Naive B cell (primary cell): ENCODE measurements at regions not wholly inside any gene's neighbourhood (a gene's known extent, or its start where the extent isn't known, plus 50 kb on each side); places are given as distances from the start of the nearest gene placed in this dataset.
A peak's percentile ranks its signal among the peaks of the same experiment; 100 is the strongest.

Source experiments
- ATAC-seq, 2 donors: fragments of 150-1000 bp; cut with Tn5 transposase; 2 replicates each; pipeline ENCODE4 v1.10.0; 2021; ENCODE audit warnings: low read depth in 2 of 2, mild to moderate bottlenecking in 2 of 2, moderate library complexity in 2 of 2
- DNase-seq: peaks from one replicate; pipeline ENCODE4 v3.0.0; 2022
- H3K27ac Mint-ChIP-seq, 6 donors: one replicate each; pipeline ENCODE4 v1.8.0; 2020 to 2022; ENCODE audit warnings: mild to moderate bottlenecking in 6 of 6, mixed read lengths in 6 of 6, moderate library complexity in 5 of 6, inconsistent platforms in 2 of 6
- H3K27me3 Mint-ChIP-seq, 3 donors: one replicate each; pipeline ENCODE4 v1.8.0; 2021 to 2022; ENCODE audit warnings: mixed read lengths in 3 of 3, mild to moderate bottlenecking in 1 of 3
- H3K36me3 Mint-ChIP-seq, 2 donors: one replicate each; pipeline ENCODE4 v1.8.0; 2020 to 2022; ENCODE audit warnings: mixed read lengths in 2 of 2, inconsistent platforms in 1 of 2, mild to moderate bottlenecking in 1 of 2
- H3K4me1 Mint-ChIP-seq, 3 donors: one replicate each; pipeline ENCODE4 v1.8.0; 2020 to 2022; ENCODE audit warnings: mixed read lengths in 3 of 3, inconsistent platforms in 1 of 3, mild to moderate bottlenecking in 1 of 3, moderate library complexity in 1 of 3
- H3K4me3 Mint-ChIP-seq, 8 donors: one replicate each; pipeline ENCODE4 v1.8.0; 2020 to 2022; ENCODE audit warnings: mild to moderate bottlenecking in 8 of 8, mixed read lengths in 8 of 8, moderate library complexity in 8 of 8, inconsistent platforms in 2 of 8
- H3K9me3 Mint-ChIP-seq, 7 donors: one replicate each; pipeline ENCODE4 v1.8.0; 2020 to 2022; ENCODE audit warnings: mixed read lengths in 7 of 7, mild to moderate bottlenecking in 5 of 7, inconsistent platforms in 2 of 7, moderate library complexity in 1 of 7

- ATAC-seq (no peak), DNase-seq (no peak)
- no peak overlapping the region for H3K27ac Mint-ChIP-seq
- H3K27me3 Mint-ChIP-seq = no peaks in the 10 kb centered on the region
- H3K4me1 Mint-ChIP-seq = no peaks in the 10 kb centered on the region
- H3K9me3 Mint-ChIP-seq = peaks cover 0 to 16% (median 0%) of the 10 kb centered on the region in 7 donors
- no peak overlapping the region for H3K4me3 Mint-ChIP-seq
- H3K36me3 Mint-ChIP-seq = no peaks in the 10 kb centered on the region
Observed at GRCh38 chr20:10864076-10864672, 190.4 kb upstream of the JAG1 start.

GRCh38 chr20:10868299-10868698 is 194.5 kb upstream of the JAG1 start:
- DNase-seq (no peak), ATAC-seq (no peak)
- H3K27me3 Mint-ChIP-seq = no peaks in the 10 kb centered on the region
- no peaks in the 10 kb centered on the region for H3K36me3 Mint-ChIP-seq
- no peak overlapping the region for H3K27ac Mint-ChIP-seq
- H3K9me3 Mint-ChIP-seq = peaks cover 0 to 6% (median 0%) of the 10 kb centered on the region in 7 donors
- no peak overlapping the region for H3K4me3 Mint-ChIP-seq
- H3K4me1 Mint-ChIP-seq = no peaks in the 10 kb centered on the region

- Mint-ChIP-seq H3K27ac (no peak overlapping the region), H3K36me3 (no peaks in the 10 kb centered on the region), H3K4me1 (no peaks in the 10 kb centered on the region), H3K4me3 (no peak overlapping the region), H3K9me3 (peaks cover 0 to 10% (median 3%) of the 10 kb centered on the region in 7 donors), H3K27me3 (no peaks in the 10 kb centered on the region)
- ATAC-seq (no peak), DNase-seq (no peak)
Observed at GRCh38 chr20:10873026-10873425, 199.2 kb upstream of the JAG1 start.

GRCh38 chr20:10875653-10876052 is 201.9 kb upstream of the JAG1 start:
- H3K27me3 Mint-ChIP-seq = no peaks in the 10 kb centered on the region
- no peak overlapping the region for H3K27ac Mint-ChIP-seq
- ATAC-seq = no peak
- DNase-seq = no peak
- no peaks in the 10 kb centered on the region for H3K4me1 Mint-ChIP-seq
- H3K36me3 Mint-ChIP-seq = no peaks in the 10 kb centered on the region
- no peak overlapping the region for H3K4me3 Mint-ChIP-seq
- H3K9me3 Mint-ChIP-seq = peaks cover 0 to 10% (median 2%) of the 10 kb centered on the region in 7 donors

- H3K4me1 Mint-ChIP-seq = no peaks in the 10 kb centered on the region
- no peak overlapping the region for H3K4me3 Mint-ChIP-seq
- H3K27me3 Mint-ChIP-seq = no peaks in the 10 kb centered on the region
- no peaks in the 10 kb centered on the region for H3K36me3 Mint-ChIP-seq
- H3K9me3 Mint-ChIP-seq = peaks cover 0 to 10% (median 3%) of the 10 kb centered on the region in 7 donors
- DNase-seq (no peak), ATAC-seq (no peak)
- no peak overlapping the region for H3K27ac Mint-ChIP-seq
Observed at GRCh38 chr20:10876558-10876957, 202.8 kb upstream of the JAG1 start.

GRCh38 chr20:10877342-10877741 is 203.5 kb upstream of the JAG1 start:
- ATAC-seq (no peak), DNase-seq (no peak)
- Mint-ChIP-seq H3K9me3 (peaks cover 0 to 10% (median 3%) of the 10 kb centered on the region in 7 donors), H3K36me3 (no peaks in the 10 kb centered on the region), H3K4me1 (no peaks in the 10 kb centered on the region), H3K27me3 (no peaks in the 10 kb centered on the region), H3K4me3 (no peak overlapping the region), H3K27ac (no peak overlapping the region)

GRCh38 chr20:10883166-10883565 is 209.4 kb upstream of the JAG1 start:
- ATAC-seq (no peak), DNase-seq (no peak)
- no peaks in the 10 kb centered on the region for H3K27me3 Mint-ChIP-seq
- no peaks in the 10 kb centered on the region for H3K36me3 Mint-ChIP-seq
- peaks cover 2 to 8% (median 5%) of the 10 kb centered on the region in 7 donors for H3K9me3 Mint-ChIP-seq
- H3K4me3 Mint-ChIP-seq = no peak overlapping the region
- no peak overlapping the region for H3K27ac Mint-ChIP-seq
- H3K4me1 Mint-ChIP-seq = no peaks in the 10 kb centered on the region

GRCh38 chr20:10893321-10893720 is 219.5 kb upstream of the JAG1 start:
- no peak overlapping the region for H3K27ac Mint-ChIP-seq
- no peak overlapping the region for H3K4me3 Mint-ChIP-seq
- peaks cover 2 to 22% (median 6%) of the 10 kb centered on the region in 7 donors for H3K9me3 Mint-ChIP-seq
- DNase-seq (no peak), ATAC-seq (no peak)
- no peaks in the 10 kb centered on the region for H3K27me3 Mint-ChIP-seq
- no peaks in the 10 kb centered on the region for H3K4me1 Mint-ChIP-seq
- no peaks in the 10 kb centered on the region for H3K36me3 Mint-ChIP-seq

GRCh38 chr20:10897336-10897735 is 223.5 kb upstream of the JAG1 start:
- H3K4me3 Mint-ChIP-seq = no peak overlapping the region
- no peak overlapping the region for H3K27ac Mint-ChIP-seq
- ATAC-seq (no peak), DNase-seq (no peak)
- no peaks in the 10 kb centered on the region for H3K36me3 Mint-ChIP-seq
- H3K4me1 Mint-ChIP-seq = no peaks in the 10 kb centered on the region
- peaks cover 0 to 18% (median 4%) of the 10 kb centered on the region in 7 donors for H3K9me3 Mint-ChIP-seq
- H3K27me3 Mint-ChIP-seq = no peaks in the 10 kb centered on the region

- ATAC-seq = no peak
- Mint-ChIP-seq H3K27me3 (no peaks in the 10 kb centered on the region), H3K36me3 (no peaks in the 10 kb centered on the region), H3K4me3 (no peak overlapping the region), H3K4me1 (no peaks in the 10 kb centered on the region), H3K27ac (no peak overlapping the region), H3K9me3 (peaks cover 0 to 17% (median 4%) of the 10 kb centered on the region in 7 donors)
- no peak for DNase-seq
Observed at GRCh38 chr20:10898552-10898951, 224.8 kb upstream of the JAG1 start.

GRCh38 chr20:10902174-10902573 is 228.4 kb upstream of the JAG1 start:
- no peaks in the 10 kb centered on the region for H3K36me3 Mint-ChIP-seq
- H3K4me1 Mint-ChIP-seq = no peaks in the 10 kb centered on the region
- H3K4me3 Mint-ChIP-seq = no peak overlapping the region
- peaks cover 0 to 4% (median 0%) of the 10 kb centered on the region in 7 donors for H3K9me3 Mint-ChIP-seq
- peaks cover 0 to 4% (median 0%) of the 10 kb centered on the region in 3 donors for H3K27me3 Mint-ChIP-seq
- no peak for ATAC-seq
- DNase-seq = no peak
- H3K27ac Mint-ChIP-seq = no peak overlapping the region

GRCh38 chr20:10902576-10903282 is 228.9 kb upstream of the JAG1 start:
- Mint-ChIP-seq H3K4me3 (no peak overlapping the region), H3K36me3 (no peaks in the 10 kb centered on the region), H3K4me1 (no peaks in the 10 kb centered on the region), H3K27me3 (peaks cover 0 to 4% (median 0%) of the 10 kb centered on the region in 3 donors), H3K27ac (no peak overlapping the region), H3K9me3 (peaks cover 0 to 4% (median 0%) of the 10 kb centered on the region in 7 donors)
- ATAC-seq = no peak
- DNase-seq = no peak

GRCh38 chr20:10906834-10907233 is 233.0 kb upstream of the JAG1 start:
- Mint-ChIP-seq H3K4me3 (no peak overlapping the region), H3K9me3 (peaks cover 0 to 3% (median 0%) of the 10 kb centered on the region in 7 donors), H3K36me3 (no peaks in the 10 kb centered on the region), H3K27me3 (peaks cover 0 to 4% (median 0%) of the 10 kb centered on the region in 3 donors), H3K4me1 (no peaks in the 10 kb centered on the region), H3K27ac (peak overlapping the region in 1 of 6 donors; percentile 10)
- no peak for ATAC-seq
- DNase-seq = no peak

GRCh38 chr20:10909803-10910202 is 236.0 kb upstream of the JAG1 start:
- H3K36me3 Mint-ChIP-seq = no peaks in the 10 kb centered on the region
- H3K27me3 Mint-ChIP-seq = no peaks in the 10 kb centered on the region
- H3K4me3 Mint-ChIP-seq = no peak overlapping the region
- no peak for DNase-seq
- H3K27ac Mint-ChIP-seq = no peak overlapping the region
- ATAC-seq = no peak
- H3K4me1 Mint-ChIP-seq = no peaks in the 10 kb centered on the region
- H3K9me3 Mint-ChIP-seq = peaks cover 0 to 5% (median 3%) of the 10 kb centered on the region in 7 donors
